Upper lobe of left lung (tissue), 4 donors: ENCODE measurements at regions not wholly inside any gene's neighbourhood (a gene's known extent, or its start where the extent isn't known, plus 50 kb on each side); places are given as distances from the start of the nearest gene placed in this dataset.

Experiments used
- EP300 ChIP-seq, 4 donors: sonication (generic); formaldehyde crosslinking; IDR thresholded peaks; one replicate each; pipeline ENCODE4 v1.5.1; 2017; ENCODE audit warnings: antibody characterized with exemption in 4 of 4, control low read depth in 2 of 4
- POLR2A ChIP-seq, 4 donors: fragments of 450-650 bp; IDR thresholded peaks; one replicate each; pipeline ENCODE4 v1.5.1; 2016 to 2017; ENCODE audit warnings: antibody characterized with exemption in 4 of 4, mild to moderate bottlenecking in 2 of 4
- TF ChIP-seq, protein P1 (sequence below), 6 experiments: fragments of 450-650 bp in 4 of 6; fragments of 200-600 bp in 2 of 6; sonication (generic) in 2 of 6; IDR thresholded peaks; one replicate each; pipeline ENCODE4 v1.5.1; 2016 to 2019; ENCODE audit warnings: antibody characterized with exemption in 6 of 6

DNA sequence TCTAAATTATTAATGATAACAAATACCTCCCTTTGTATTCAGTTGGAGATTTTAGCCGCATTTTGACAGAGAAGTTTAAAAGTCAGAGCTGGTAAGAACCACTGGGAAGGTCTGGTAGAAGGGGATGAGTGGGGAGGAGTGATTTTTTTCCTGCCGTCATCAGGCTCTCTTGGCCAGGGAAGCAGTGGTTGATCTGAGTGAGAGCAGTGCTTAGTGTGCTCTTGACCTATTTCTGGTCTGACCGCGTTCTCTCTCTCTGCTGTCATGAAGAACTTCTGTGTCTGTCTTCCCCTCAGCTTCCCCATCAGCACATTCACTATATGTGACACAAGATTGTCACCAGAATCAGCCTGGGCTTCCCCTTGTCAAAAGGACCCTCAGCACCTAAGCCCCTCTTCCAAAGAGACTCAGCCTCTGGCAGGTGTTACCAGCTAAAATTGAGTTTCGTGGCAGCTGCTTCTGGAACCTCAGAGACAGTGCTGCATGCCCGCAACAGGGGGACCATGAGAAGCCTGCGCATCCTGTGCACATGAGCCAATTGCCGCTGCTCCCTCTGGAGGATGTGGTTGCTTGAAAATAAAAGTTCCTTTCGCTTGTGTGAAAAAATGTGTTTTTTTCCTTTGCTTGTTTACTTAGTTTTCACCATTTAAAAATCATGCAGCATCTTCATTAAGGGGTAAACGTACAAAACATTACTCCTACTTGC is 268.9 kb downstream of the C4orf33 start:
- TF ChIP-seq EP300 (IDR thresholded peaks at IDR 0.05) = no peak
- TF ChIP-seq, protein P1, sequence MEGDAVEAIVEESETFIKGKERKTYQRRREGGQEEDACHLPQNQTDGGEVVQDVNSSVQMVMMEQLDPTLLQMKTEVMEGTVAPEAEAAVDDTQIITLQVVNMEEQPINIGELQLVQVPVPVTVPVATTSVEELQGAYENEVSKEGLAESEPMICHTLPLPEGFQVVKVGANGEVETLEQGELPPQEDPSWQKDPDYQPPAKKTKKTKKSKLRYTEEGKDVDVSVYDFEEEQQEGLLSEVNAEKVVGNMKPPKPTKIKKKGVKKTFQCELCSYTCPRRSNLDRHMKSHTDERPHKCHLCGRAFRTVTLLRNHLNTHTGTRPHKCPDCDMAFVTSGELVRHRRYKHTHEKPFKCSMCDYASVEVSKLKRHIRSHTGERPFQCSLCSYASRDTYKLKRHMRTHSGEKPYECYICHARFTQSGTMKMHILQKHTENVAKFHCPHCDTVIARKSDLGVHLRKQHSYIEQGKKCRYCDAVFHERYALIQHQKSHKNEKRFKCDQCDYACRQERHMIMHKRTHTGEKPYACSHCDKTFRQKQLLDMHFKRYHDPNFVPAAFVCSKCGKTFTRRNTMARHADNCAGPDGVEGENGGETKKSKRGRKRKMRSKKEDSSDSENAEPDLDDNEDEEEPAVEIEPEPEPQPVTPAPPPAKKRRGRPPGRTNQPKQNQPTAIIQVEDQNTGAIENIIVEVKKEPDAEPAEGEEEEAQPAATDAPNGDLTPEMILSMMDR (IDR thresholded peaks at IDR 0.05) = no peak
- TF ChIP-seq POLR2A (IDR thresholded peaks at IDR 0.05) = no peak
